ENCODE measurements at regions not wholly inside any gene's neighbourhood (a gene's known extent, or its start where the extent isn't known, plus 50 kb on each side); places are given as distances from the start of the nearest gene placed in this dataset.
"Not testable (repeated sequence)": the region's sequence is repeated elsewhere in the genome, so short reads cannot be mapped to it uniquely, and the experiment has no call there.

DNA sequence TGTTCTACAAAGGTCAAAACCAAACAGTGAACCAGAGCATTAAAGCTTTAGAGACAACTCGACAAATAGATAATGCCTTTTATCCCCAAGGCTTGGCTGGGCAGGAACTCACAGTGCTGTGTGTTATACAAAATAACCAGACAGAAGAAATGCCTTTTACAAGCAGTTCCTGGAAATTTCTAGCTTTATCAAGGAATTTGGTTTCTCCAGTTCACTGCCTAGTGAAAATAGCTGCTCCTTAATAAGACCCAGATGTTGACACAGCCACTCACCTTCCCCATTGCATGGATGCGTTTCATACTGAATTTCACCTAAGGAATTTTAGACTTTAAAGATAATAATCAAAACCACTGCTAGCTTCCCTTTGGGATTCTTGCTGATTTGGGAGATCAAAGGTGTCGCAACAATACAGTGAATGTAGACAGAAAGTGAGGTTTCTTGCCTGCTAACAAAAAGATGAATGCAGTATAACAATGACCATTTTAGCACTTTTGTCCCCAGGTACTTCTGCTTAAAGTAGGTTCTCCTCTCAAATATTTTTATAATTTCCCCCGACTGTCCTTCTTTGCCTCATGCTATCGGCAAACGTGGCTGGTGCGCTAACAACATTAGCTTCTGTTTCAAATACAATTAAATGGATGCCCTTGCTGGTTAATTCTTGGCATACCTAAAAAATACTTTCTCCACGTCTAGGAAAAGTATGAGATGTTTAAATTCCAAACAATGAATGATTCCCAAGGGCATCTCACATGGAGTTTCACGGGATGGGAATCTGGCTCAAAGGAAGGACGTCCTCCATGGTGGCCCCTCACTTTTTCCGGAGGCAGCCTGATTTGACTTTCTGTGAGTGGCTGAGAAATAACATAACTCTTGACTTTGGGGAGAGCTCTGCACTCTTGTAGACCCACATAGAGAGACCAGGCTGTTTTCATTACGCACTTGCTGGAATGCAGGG is 162.4 kb downstream of the C12orf75 start:
- TF ChIP-seq, protein P1, sequence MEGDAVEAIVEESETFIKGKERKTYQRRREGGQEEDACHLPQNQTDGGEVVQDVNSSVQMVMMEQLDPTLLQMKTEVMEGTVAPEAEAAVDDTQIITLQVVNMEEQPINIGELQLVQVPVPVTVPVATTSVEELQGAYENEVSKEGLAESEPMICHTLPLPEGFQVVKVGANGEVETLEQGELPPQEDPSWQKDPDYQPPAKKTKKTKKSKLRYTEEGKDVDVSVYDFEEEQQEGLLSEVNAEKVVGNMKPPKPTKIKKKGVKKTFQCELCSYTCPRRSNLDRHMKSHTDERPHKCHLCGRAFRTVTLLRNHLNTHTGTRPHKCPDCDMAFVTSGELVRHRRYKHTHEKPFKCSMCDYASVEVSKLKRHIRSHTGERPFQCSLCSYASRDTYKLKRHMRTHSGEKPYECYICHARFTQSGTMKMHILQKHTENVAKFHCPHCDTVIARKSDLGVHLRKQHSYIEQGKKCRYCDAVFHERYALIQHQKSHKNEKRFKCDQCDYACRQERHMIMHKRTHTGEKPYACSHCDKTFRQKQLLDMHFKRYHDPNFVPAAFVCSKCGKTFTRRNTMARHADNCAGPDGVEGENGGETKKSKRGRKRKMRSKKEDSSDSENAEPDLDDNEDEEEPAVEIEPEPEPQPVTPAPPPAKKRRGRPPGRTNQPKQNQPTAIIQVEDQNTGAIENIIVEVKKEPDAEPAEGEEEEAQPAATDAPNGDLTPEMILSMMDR (IDR thresholded peaks at IDR 0.05; ENCODE audit: borderline replicate concordance, extremely low read depth, insufficient read depth): no peak
- H3K9me3 ChIP-seq (ENCODE audit: control insufficient read depth in 2 of 3, insufficient read depth in 1 of 3, low read length in 3 of 3): no peaks in the 10 kb centered on the region
- H3K9ac ChIP-seq (ENCODE audit: low read length in 3 of 3): no peak overlapping the region
- peak in 2 of 5 donors; percentile 64 to 69 for DNase-seq
- no peaks in the 10 kb centered on the region for H3K36me3 ChIP-seq (ENCODE audit: control insufficient read depth in 2 of 3, insufficient read depth in 3 of 3, low read length in 3 of 3)
- no peak overlapping the region for H3K27ac ChIP-seq (ENCODE audit: low read depth in 2 of 2, low read length in 2 of 2)
- H3K27me3 ChIP-seq (ENCODE audit: control insufficient read depth, insufficient read depth, low read length): no peaks in the 10 kb centered on the region
- FAIRE-seq: no peak
- intact Hi-C loops (cut with DNase I): no loop called here
- H3K4me1 ChIP-seq (ENCODE audit: control insufficient read depth in 2 of 3, insufficient read depth in 2 of 3, low read depth in 1 of 3, low read length in 3 of 3): peaks cover 0 to 4% (median 2%) of the 10 kb centered on the region in 3 donors
- H3K4me3 ChIP-seq (ENCODE audit: low read length in 3 of 3): no peak overlapping the region

DNA sequence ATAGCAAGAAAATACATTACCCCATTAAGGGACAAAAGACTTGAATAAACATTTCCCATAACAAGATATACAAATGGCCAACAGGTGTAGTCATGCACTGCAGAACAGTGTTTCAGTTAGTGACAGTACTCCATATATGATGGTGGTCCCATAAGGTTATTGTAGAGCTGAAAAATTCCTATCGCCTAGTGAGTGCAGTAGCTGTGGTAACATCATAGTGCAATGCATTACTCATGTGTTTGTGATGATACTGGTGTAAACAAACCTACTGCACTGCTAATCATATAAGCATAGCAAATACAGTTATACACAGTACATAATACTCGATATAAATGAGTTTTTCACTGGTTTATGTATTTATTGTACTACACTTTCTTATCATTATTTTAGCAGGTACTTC is 168.7 kb downstream of the C12orf75 start:
- no peaks in the 10 kb centered on the region for H3K9me3 ChIP-seq (ENCODE audit: control insufficient read depth in 2 of 3, insufficient read depth in 1 of 3, low read length in 3 of 3)
- TF ChIP-seq, protein P1 (IDR thresholded peaks at IDR 0.05; ENCODE audit: borderline replicate concordance, extremely low read depth, insufficient read depth): no peak
- no peak overlapping the region for H3K27ac ChIP-seq (ENCODE audit: low read depth in 2 of 2, low read length in 2 of 2)
- no peaks in the 10 kb centered on the region for H3K4me1 ChIP-seq (ENCODE audit: control insufficient read depth in 2 of 3, insufficient read depth in 2 of 3, low read depth in 1 of 3, low read length in 3 of 3)
- FAIRE-seq (no peak), DNase-seq (no peak)
- intact Hi-C loops (cut with DNase I): no loop called here
- H3K4me3 ChIP-seq (ENCODE audit: low read length in 3 of 3): no peak overlapping the region
- H3K27me3 ChIP-seq (ENCODE audit: control insufficient read depth, insufficient read depth, low read length): no peaks in the 10 kb centered on the region
- no peak overlapping the region for H3K9ac ChIP-seq (ENCODE audit: low read length in 3 of 3)
- no peaks in the 10 kb centered on the region for H3K36me3 ChIP-seq (ENCODE audit: control insufficient read depth in 2 of 3, insufficient read depth in 3 of 3, low read length in 3 of 3)

DNA sequence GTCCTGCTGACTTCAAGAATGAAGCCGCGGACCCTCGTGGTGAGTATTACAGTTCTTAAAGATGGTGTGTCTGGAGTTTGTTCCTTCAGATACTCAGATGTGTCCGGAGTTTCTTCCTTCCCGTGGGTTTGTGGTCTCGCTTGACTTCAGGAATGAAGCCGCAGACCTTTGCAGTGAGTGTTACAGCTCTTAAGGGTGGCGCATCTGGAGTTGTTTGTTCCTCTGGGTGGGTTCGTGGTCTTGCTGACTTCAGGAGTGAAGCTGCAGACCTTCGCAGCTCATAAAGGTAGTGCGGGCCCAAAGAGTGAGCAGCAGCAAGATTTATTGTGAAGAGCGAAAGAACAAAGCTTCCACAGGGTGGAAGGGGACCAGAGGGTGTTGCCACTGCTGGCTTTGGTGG is 170.2 kb downstream of the C12orf75 start:
- H3K36me3 ChIP-seq (ENCODE audit: control insufficient read depth in 2 of 3, insufficient read depth in 3 of 3, low read length in 3 of 3); H3K4me1 ChIP-seq (ENCODE audit: control insufficient read depth in 2 of 3, insufficient read depth in 2 of 3, low read depth in 1 of 3, low read length in 3 of 3); FAIRE-seq; H3K9ac ChIP-seq (ENCODE audit: low read length in 3 of 3); H3K9me3 ChIP-seq (ENCODE audit: control insufficient read depth in 2 of 3, insufficient read depth in 1 of 3, low read length in 3 of 3); DNase-seq; H3K27me3 ChIP-seq (ENCODE audit: control insufficient read depth, insufficient read depth, low read length); H3K4me3 ChIP-seq (ENCODE audit: low read length in 3 of 3); H3K27ac ChIP-seq (ENCODE audit: low read depth in 2 of 2, low read length in 2 of 2); intact Hi-C loops (cut with DNase I): not testable (repeated sequence)

DNA sequence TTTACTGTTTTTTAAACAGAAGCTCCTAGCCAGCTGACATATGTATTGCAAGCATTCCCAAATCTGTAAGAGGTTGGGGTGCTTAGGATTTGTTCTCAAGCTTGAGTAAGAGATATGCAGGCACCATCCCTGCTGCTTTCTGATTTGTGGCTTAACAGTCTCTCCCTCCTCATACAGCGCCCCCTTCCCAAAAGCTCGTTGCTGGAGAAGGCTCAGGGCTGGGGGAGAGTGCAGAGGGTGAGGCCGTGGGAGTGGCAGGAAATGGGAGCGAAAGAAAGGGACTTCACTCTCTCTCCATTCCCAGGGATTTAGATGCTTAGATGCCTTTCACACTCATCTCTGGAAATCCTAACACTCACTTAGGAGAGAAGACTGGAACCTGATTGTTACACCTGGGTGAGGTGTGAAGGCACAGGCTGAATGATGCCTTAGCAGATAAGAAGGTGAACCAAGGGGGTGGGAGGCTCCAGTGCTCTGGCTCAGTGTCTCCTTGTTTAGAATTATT is 172.0 kb downstream of the C12orf75 start:
- TF ChIP-seq, protein P1 (IDR thresholded peaks at IDR 0.05; ENCODE audit: borderline replicate concordance, extremely low read depth, insufficient read depth): no peak
- Histone ChIP-seq H3K36me3 (ENCODE audit: control insufficient read depth in 2 of 3, insufficient read depth in 3 of 3, low read length in 3 of 3) (no peaks in the 10 kb centered on the region), H3K27ac (ENCODE audit: low read depth in 2 of 2, low read length in 2 of 2) (no peak overlapping the region), H3K27me3 (ENCODE audit: control insufficient read depth, insufficient read depth, low read length) (no peaks in the 10 kb centered on the region), H3K9me3 (ENCODE audit: control insufficient read depth in 2 of 3, insufficient read depth in 1 of 3, low read length in 3 of 3) (no peaks in the 10 kb centered on the region), H3K4me1 (ENCODE audit: control insufficient read depth in 2 of 3, insufficient read depth in 2 of 3, low read depth in 1 of 3, low read length in 3 of 3) (no peaks in the 10 kb centered on the region), H3K9ac (ENCODE audit: low read length in 3 of 3) (no peak overlapping the region), H3K4me3 (ENCODE audit: low read length in 3 of 3) (no peak overlapping the region)
- FAIRE-seq (no peak), DNase-seq (no peak)
- intact Hi-C loops (cut with DNase I): no loop called here

Measured in kidney (tissue), 13 donors.